Lower leg skin (tissue), 3 donors: ENCODE measurements at regions not wholly inside any gene's neighbourhood (a gene's known extent, or its start where the extent isn't known, plus 50 kb on each side); places are given as distances from the start of the nearest gene placed in this dataset.

Source experiments
- POLR2A ChIP-seq, 2 donors: fragments of 450-650 bp; IDR thresholded peaks; one replicate each; pipeline ENCODE4 v1.6.1; 2016 to 2017; ENCODE audit warnings: antibody characterized with exemption in 2 of 2, mild to moderate bottlenecking in 1 of 2, moderate library complexity in 1 of 2
- TF ChIP-seq, protein P1 (sequence below), 3 donors: fragments of 450-650 bp; IDR thresholded peaks; one replicate each; pipeline ENCODE4 v1.5.1; 2016; ENCODE audit warnings: antibody characterized with exemption in 3 of 3, mild to moderate bottlenecking in 3 of 3, moderate library complexity in 2 of 3

GRCh38 chr5:163821142-163821541 lies 315.7 kb downstream of the MAT2B start:
- TF ChIP-seq, protein P1, sequence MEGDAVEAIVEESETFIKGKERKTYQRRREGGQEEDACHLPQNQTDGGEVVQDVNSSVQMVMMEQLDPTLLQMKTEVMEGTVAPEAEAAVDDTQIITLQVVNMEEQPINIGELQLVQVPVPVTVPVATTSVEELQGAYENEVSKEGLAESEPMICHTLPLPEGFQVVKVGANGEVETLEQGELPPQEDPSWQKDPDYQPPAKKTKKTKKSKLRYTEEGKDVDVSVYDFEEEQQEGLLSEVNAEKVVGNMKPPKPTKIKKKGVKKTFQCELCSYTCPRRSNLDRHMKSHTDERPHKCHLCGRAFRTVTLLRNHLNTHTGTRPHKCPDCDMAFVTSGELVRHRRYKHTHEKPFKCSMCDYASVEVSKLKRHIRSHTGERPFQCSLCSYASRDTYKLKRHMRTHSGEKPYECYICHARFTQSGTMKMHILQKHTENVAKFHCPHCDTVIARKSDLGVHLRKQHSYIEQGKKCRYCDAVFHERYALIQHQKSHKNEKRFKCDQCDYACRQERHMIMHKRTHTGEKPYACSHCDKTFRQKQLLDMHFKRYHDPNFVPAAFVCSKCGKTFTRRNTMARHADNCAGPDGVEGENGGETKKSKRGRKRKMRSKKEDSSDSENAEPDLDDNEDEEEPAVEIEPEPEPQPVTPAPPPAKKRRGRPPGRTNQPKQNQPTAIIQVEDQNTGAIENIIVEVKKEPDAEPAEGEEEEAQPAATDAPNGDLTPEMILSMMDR (IDR thresholded peaks at IDR 0.05): no peak
- no peak for TF ChIP-seq POLR2A (IDR thresholded peaks at IDR 0.05)
